Kidney epithelial cell (primary cell): ENCODE measurements at regions not wholly inside any gene's neighbourhood (a gene's known extent, or its start where the extent isn't known, plus 50 kb on each side); places are given as distances from the start of the nearest gene placed in this dataset.
A peak's percentile ranks its signal among the peaks of the same experiment; 100 is the strongest.

Experiments used
- DNase-seq: peaks from one replicate; pipeline ENCODE4 v3.0.0-alpha.2; 2010; ENCODE audit warnings: low read depth
- H3K27me3 ChIP-seq: 2 replicates; pipeline ENCODE4 v1.6.0; 2011; ENCODE audit warnings: low read length; ENCODE audit not compliant: control insufficient read depth, insufficient read depth
- H3K36me3 ChIP-seq: 2 replicates; pipeline ENCODE4 v1.5.1; 2011; ENCODE audit warnings: low read length; ENCODE audit not compliant: control insufficient read depth, insufficient read depth
- H3K4me3 ChIP-seq: 2 replicates; pipeline ENCODE4 v1.5.1; 2011; ENCODE audit warnings: low read depth, mild to moderate bottlenecking, control low read depth, low read length
- CTCF ChIP-seq: IDR thresholded peaks from 2 replicates; pipeline ENCODE4 v1.5.1; 2011; ENCODE audit warnings: mild to moderate bottlenecking, moderate library complexity, low read length, control low read depth, inconsistent platforms; ENCODE audit not compliant: insufficient read depth, poor library complexity, severe bottlenecking

GRCh38 chr10:118110750-118111149 is 64.0 kb upstream of the RAB11FIP2 start:
- DNase-seq = no peak
- TF ChIP-seq CTCF = no peak
- Histone ChIP-seq H3K4me3 (no peak overlapping the region), H3K27me3 (no peaks in the 10 kb centered on the region), H3K36me3 (no peaks in the 10 kb centered on the region)

GRCh38 chr10:118108194-118109026 is 61.7 kb upstream of the RAB11FIP2 start:
- TF ChIP-seq CTCF = no peak
- Histone ChIP-seq H3K36me3 (no peaks in the 10 kb centered on the region), H3K27me3 (no peaks in the 10 kb centered on the region), H3K4me3 (no peak overlapping the region)
- DNase-seq = no peak

- H3K36me3 ChIP-seq = no peaks in the 10 kb centered on the region
- no peak overlapping the region for H3K4me3 ChIP-seq
- TF ChIP-seq CTCF = no peak
- no peak for DNase-seq
- no peaks in the 10 kb centered on the region for H3K27me3 ChIP-seq
Measured at GRCh38 chr10:118107541-118107940, 60.8 kb upstream of the RAB11FIP2 start.

- Histone ChIP-seq H3K27me3 (no peaks in the 10 kb centered on the region), H3K36me3 (no peaks in the 10 kb centered on the region), H3K4me3 (no peak overlapping the region)
- TF ChIP-seq CTCF = no peak
- no peak for DNase-seq
Measured at GRCh38 chr10:118107040-118107439, 60.3 kb upstream of the RAB11FIP2 start.

GRCh38 chr10:118106426-118106825 is 59.7 kb upstream of the RAB11FIP2 start:
- no peaks in the 10 kb centered on the region for H3K27me3 ChIP-seq
- DNase-seq = no peak
- no peaks in the 10 kb centered on the region for H3K36me3 ChIP-seq
- no peak overlapping the region for H3K4me3 ChIP-seq
- TF ChIP-seq CTCF = peak; percentile 43

- peak; percentile 12 for TF ChIP-seq CTCF
- DNase-seq = no peak
- Histone ChIP-seq H3K36me3 (no peaks in the 10 kb centered on the region), H3K4me3 (no peak overlapping the region), H3K27me3 (no peaks in the 10 kb centered on the region)
Measured at GRCh38 chr10:118102121-118102520, 55.4 kb upstream of the RAB11FIP2 start.
